ENCODE measurements at regions not wholly inside any gene's neighbourhood (a gene's known extent, or its start where the extent isn't known, plus 50 kb on each side); places are given as distances from the start of the nearest gene placed in this dataset.

GRCh38 chr5:10118150-10118549 is 131.5 kb downstream of the ATPSCKMT start:
- H3K79me2 ChIP-seq (ENCODE audit: insufficient read depth, low read length), result no peaks in the 10 kb centered on the region
- H3K27me3 ChIP-seq (ENCODE audit: control insufficient read depth in 2 of 2, insufficient read depth in 2 of 2, low read length in 2 of 2), result no peaks in the 10 kb centered on the region
- H3K9ac ChIP-seq (ENCODE audit: insufficient read depth, low read length, poor library complexity, severe bottlenecking), result no peak overlapping the region
- no peaks in the 10 kb centered on the region for H3K36me3 Mint-ChIP-seq
- no peak overlapping the region for H3K4me3 Mint-ChIP-seq
- H3K27ac ChIP-seq (ENCODE audit: low read depth in 1 of 2, low read length in 2 of 2), result no peak overlapping the region
- H3K4me1 ChIP-seq (ENCODE audit: control insufficient read depth in 1 of 2, insufficient read depth in 2 of 2, low read length in 2 of 2), result no peaks in the 10 kb centered on the region
- no peak overlapping the region for H3K4me3 ChIP-seq (replicated peaks in 1 of 3; ENCODE audit: low read depth in 2 of 3, low read length in 3 of 3)
- intact Hi-C loops (cut with micrococcal nuclease), result no loop called here
- peaks cover 0 to 13% (median 4%) of the 10 kb centered on the region in 7 donors for H3K9me3 Mint-ChIP-seq
- no peaks in the 10 kb centered on the region for H3K9me3 ChIP-seq (replicated peaks in 1 of 2; ENCODE audit: control insufficient read depth in 1 of 2, insufficient read depth in 1 of 2, low read length in 2 of 2)
- no peak overlapping the region for H2AFZ ChIP-seq (ENCODE audit: insufficient read depth, low read depth, low read length, poor library complexity, severe bottlenecking)
- H3K36me3 ChIP-seq (replicated peaks in 1 of 2; ENCODE audit: control insufficient read depth in 1 of 2, insufficient read depth in 2 of 2, low read length in 2 of 2), result no peaks in the 10 kb centered on the region
- H3K27ac Mint-ChIP-seq, result no peak overlapping the region
- no peak overlapping the region for H3K4me2 ChIP-seq (replicated peaks; ENCODE audit: extremely low read depth, low read length, poor library complexity, severe bottlenecking)
- H3K4me1 Mint-ChIP-seq, result no peaks in the 10 kb centered on the region
- no peaks in the 10 kb centered on the region for H4K20me1 ChIP-seq (ENCODE audit: insufficient read depth, low read length)
- peaks cover 0 to 2% (median 0%) of the 10 kb centered on the region in 3 donors for H3K27me3 Mint-ChIP-seq (ENCODE audit: low read depth in 3 of 3)
- no peak for TF ChIP-seq CTCF (IDR thresholded peaks at IDR 0.05)
- DNase-seq, result no peak

- TF ChIP-seq CTCF (IDR thresholded peaks at IDR 0.05), result no peak
- Histone ChIP-seq H3K9ac (ENCODE audit: insufficient read depth, low read length, poor library complexity, severe bottlenecking) (no peak overlapping the region), H3K4me1 (ENCODE audit: control insufficient read depth in 1 of 2, insufficient read depth in 2 of 2, low read length in 2 of 2) (no peaks in the 10 kb centered on the region), H3K27me3 (ENCODE audit: control insufficient read depth in 2 of 2, insufficient read depth in 2 of 2, low read length in 2 of 2) (no peaks in the 10 kb centered on the region), H3K36me3 (replicated peaks in 1 of 2; ENCODE audit: control insufficient read depth in 1 of 2, insufficient read depth in 2 of 2, low read length in 2 of 2) (no peaks in the 10 kb centered on the region), H4K20me1 (ENCODE audit: insufficient read depth, low read length) (no peaks in the 10 kb centered on the region), H3K4me2 (replicated peaks; ENCODE audit: extremely low read depth, low read length, poor library complexity, severe bottlenecking) (no peak overlapping the region), H3K4me3 (replicated peaks in 1 of 3; ENCODE audit: low read depth in 2 of 3, low read length in 3 of 3) (no peak overlapping the region), H3K27ac (ENCODE audit: low read depth in 1 of 2, low read length in 2 of 2) (no peak overlapping the region), H3K79me2 (ENCODE audit: insufficient read depth, low read length) (no peaks in the 10 kb centered on the region), H3K9me3 (replicated peaks in 1 of 2; ENCODE audit: control insufficient read depth in 1 of 2, insufficient read depth in 1 of 2, low read length in 2 of 2) (no peaks in the 10 kb centered on the region), H2AFZ (ENCODE audit: insufficient read depth, low read depth, low read length, poor library complexity, severe bottlenecking) (no peak overlapping the region)
- no peak overlapping the region for H3K27ac Mint-ChIP-seq
- no peak for DNase-seq
- peaks cover under 1 to 2% (median 1%) of the 10 kb centered on the region in 3 donors for H3K27me3 Mint-ChIP-seq (ENCODE audit: low read depth in 3 of 3)
- no peak overlapping the region for H3K4me3 Mint-ChIP-seq
- no peaks in the 10 kb centered on the region for H3K4me1 Mint-ChIP-seq
- no peaks in the 10 kb centered on the region for H3K36me3 Mint-ChIP-seq
- intact Hi-C loops (cut with micrococcal nuclease), result no loop called here
- peaks cover 0 to 13% (median 4%) of the 10 kb centered on the region in 7 donors for H3K9me3 Mint-ChIP-seq
These were observed 133.1 kb downstream of the ATPSCKMT start for GRCh38 chr5:10116594-10116993.
